Esophagus muscularis mucosa (tissue), 4 donors: ENCODE measurements at regions not wholly inside any gene's neighbourhood (a gene's known extent, or its start where the extent isn't known, plus 50 kb on each side); places are given as distances from the start of the nearest gene placed in this dataset.

Experiments used
- DNase-seq: peaks from one replicate; pipeline ENCODE4 v3.0.0-alpha.2; 2017; ENCODE audit errors: extremely low spot score
- H3K27ac ChIP-seq, 4 donors: fragments of 200-600 bp; sonication (generic); replicated peaks in 1 of 4; 1 replicate in 3 of 4; 2 replicates in 1 of 4; pipeline ENCODE4 v1.5.1; 2016 to 2019; ENCODE audit warnings: mild to moderate bottlenecking in 1 of 4
- H3K27me3 ChIP-seq, 4 donors: fragments of 200-600 bp; sonication (generic); one replicate each; pipeline versions ENCODE4 v1.5.1 to v1.6.0; 2016 to 2019
- H3K36me3 ChIP-seq, 4 donors: fragments of 200-600 bp; sonication (generic); one replicate each; pipeline ENCODE4 v1.5.1; 2016 to 2019
- H3K4me1 ChIP-seq, 4 donors: fragments of 200-600 bp; sonication (generic); one replicate each; pipeline ENCODE4 v1.5.1; 2016 to 2019
- H3K4me3 ChIP-seq, 4 donors: fragments of 200-600 bp; sonication (generic); 1 replicate in 2 of 4; 2 replicates in 2 of 4; pipeline ENCODE4 v1.5.1; 2016 to 2019; ENCODE audit warnings: mild to moderate bottlenecking in 4 of 4, moderate library complexity in 1 of 4
- H3K9me3 ChIP-seq, 4 donors: fragments of 200-600 bp; sonication (generic); 1 replicate in 3 of 4; 2 replicates in 1 of 4; pipeline ENCODE4 v1.5.1; 2016 to 2019
- EP300 ChIP-seq: sonication (generic); formaldehyde crosslinking; IDR thresholded peaks from one replicate; pipeline ENCODE4 v1.6.1; 2017; ENCODE audit warnings: antibody characterized with exemption
- POLR2A ChIP-seq: fragments of 450-650 bp; IDR thresholded peaks from one replicate; pipeline ENCODE4 v1.6.1; 2017; ENCODE audit warnings: antibody characterized with exemption, moderate library complexity, mild to moderate bottlenecking, low read depth
- POLR2AphosphoS5 ChIP-seq, 2 donors: sonication (generic); formaldehyde crosslinking; IDR thresholded peaks; one replicate each; pipeline ENCODE4 v1.6.1; 2017; ENCODE audit warnings: antibody characterized with exemption in 2 of 2
- WGBS: methylation state at CpG from one replicate; pipeline ENCODE4 v1.1.5; 2018; 5-methylcytosine and 5-hydroxymethylcytosine counted together
- intact Hi-C: fragments of 100-400 bp; cut with DNase I; formaldehyde crosslinking; loops from one replicate; pipeline ENCODE4 v1.15.1; 2023
- TF ChIP-seq, protein P1 (sequence below), 3 experiments: fragments of 200-600 bp in 2 of 3; fragments of 450-650 bp in 1 of 3; sonication (generic) in 2 of 3; IDR thresholded peaks; one replicate each; pipeline ENCODE4 v1.5.1; 2017 to 2019; ENCODE audit warnings: antibody characterized with exemption in 3 of 3, mild to moderate bottlenecking in 2 of 3, moderate library complexity in 1 of 3

DNA sequence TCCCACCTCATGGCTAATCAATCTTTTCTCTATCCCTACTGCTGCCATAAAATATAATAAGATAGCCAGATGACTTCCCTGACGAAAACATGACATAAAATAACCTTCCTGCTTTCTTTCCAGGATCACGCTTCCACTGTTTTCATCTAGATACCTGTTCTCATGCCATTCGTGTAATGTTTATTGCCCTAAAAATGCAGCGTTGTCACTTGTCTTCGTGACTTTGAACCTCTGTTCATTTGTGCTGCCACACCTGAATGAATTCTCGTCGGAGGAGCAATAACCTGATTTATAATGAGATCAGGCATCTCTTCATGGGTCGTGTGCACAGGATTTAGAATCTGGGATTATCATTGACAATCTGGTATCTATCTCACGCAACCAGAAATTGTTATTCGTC is 1401.9 kb downstream of the CDH11 start:
- no peak for DNase-seq
- 89% methylated on average over 10 of the region's 10 CpGs for WGBS
- no peak overlapping the region for H3K27ac ChIP-seq
- no peaks in the 10 kb centered on the region for H3K27me3 ChIP-seq
- H3K9me3 ChIP-seq = no peaks in the 10 kb centered on the region
- H3K36me3 ChIP-seq = no peaks in the 10 kb centered on the region
- intact Hi-C loops = no loop called here
- TF ChIP-seq, protein P1, sequence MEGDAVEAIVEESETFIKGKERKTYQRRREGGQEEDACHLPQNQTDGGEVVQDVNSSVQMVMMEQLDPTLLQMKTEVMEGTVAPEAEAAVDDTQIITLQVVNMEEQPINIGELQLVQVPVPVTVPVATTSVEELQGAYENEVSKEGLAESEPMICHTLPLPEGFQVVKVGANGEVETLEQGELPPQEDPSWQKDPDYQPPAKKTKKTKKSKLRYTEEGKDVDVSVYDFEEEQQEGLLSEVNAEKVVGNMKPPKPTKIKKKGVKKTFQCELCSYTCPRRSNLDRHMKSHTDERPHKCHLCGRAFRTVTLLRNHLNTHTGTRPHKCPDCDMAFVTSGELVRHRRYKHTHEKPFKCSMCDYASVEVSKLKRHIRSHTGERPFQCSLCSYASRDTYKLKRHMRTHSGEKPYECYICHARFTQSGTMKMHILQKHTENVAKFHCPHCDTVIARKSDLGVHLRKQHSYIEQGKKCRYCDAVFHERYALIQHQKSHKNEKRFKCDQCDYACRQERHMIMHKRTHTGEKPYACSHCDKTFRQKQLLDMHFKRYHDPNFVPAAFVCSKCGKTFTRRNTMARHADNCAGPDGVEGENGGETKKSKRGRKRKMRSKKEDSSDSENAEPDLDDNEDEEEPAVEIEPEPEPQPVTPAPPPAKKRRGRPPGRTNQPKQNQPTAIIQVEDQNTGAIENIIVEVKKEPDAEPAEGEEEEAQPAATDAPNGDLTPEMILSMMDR (IDR thresholded peaks at IDR 0.05) = no peak
- no peak for TF ChIP-seq POLR2A
- no peak for TF ChIP-seq POLR2AphosphoS5 (IDR thresholded peaks at IDR 0.05)
- no peak for TF ChIP-seq EP300
- no peaks in the 10 kb centered on the region for H3K4me1 ChIP-seq
- H3K4me3 ChIP-seq = no peak overlapping the region

DNA sequence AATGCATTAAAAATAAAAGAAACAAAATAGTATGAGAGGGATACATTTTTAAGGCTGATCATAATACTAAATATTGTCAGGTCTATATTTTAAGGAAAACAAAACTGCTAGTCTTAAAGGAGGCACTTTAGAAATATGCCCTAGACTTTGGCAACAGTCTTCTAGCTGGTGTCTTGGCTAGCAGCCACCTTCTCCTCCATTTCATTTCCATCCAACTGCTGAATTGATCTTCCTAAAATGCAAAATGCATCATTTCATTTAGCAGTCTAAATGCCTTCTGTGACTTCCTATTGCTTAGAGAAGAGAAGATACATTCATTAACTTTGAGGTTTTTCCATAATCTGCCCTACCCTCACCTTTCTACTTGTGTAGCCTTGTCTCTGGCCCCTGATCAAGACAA is 1404.1 kb downstream of the CDH11 start:
- Histone ChIP-seq H3K27ac (no peak overlapping the region), H3K4me3 (no peak overlapping the region), H3K36me3 (no peaks in the 10 kb centered on the region), H3K27me3 (no peaks in the 10 kb centered on the region), H3K4me1 (no peaks in the 10 kb centered on the region), H3K9me3 (no peaks in the 10 kb centered on the region)
- intact Hi-C loops = no loop called here
- TF ChIP-seq, protein P1 (IDR thresholded peaks at IDR 0.05) = no peak
- TF ChIP-seq EP300 (no peak), POLR2AphosphoS5 (IDR thresholded peaks at IDR 0.05) (no peak), POLR2A (no peak)
- no peak for DNase-seq

DNA sequence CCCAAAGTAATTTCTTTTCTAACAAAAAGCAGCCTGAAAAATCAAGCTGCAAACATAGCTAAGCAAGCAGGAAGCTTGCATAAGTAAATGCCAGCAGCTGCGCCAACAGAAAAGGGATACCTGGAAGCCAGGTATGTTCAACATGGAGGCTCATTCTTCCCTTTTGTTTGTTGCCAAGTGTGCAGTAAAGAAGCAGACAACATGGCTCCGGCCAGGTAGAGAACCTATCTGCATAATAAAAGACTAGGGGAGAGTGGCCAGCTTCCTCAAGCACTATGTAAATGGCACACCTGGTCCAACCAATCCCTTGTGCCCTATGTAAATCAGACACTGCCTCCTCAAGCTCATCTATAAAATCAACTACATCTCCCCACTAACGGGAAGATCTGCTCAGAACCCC is 1407.0 kb downstream of the CDH11 start:
- WGBS = 94% methylated on average over 3 of the region's 3 CpGs
- Histone ChIP-seq H3K27me3 (no peaks in the 10 kb centered on the region), H3K27ac (no peak overlapping the region), H3K4me3 (no peak overlapping the region), H3K36me3 (no peaks in the 10 kb centered on the region), H3K9me3 (no peaks in the 10 kb centered on the region), H3K4me1 (no peaks in the 10 kb centered on the region)
- no peak for DNase-seq
- intact Hi-C loops = no loop called here
- TF ChIP-seq EP300 = no peak
- no peak for TF ChIP-seq POLR2AphosphoS5 (IDR thresholded peaks at IDR 0.05)
- TF ChIP-seq, protein P1 (IDR thresholded peaks at IDR 0.05) = no peak
- no peak for TF ChIP-seq POLR2A

DNA sequence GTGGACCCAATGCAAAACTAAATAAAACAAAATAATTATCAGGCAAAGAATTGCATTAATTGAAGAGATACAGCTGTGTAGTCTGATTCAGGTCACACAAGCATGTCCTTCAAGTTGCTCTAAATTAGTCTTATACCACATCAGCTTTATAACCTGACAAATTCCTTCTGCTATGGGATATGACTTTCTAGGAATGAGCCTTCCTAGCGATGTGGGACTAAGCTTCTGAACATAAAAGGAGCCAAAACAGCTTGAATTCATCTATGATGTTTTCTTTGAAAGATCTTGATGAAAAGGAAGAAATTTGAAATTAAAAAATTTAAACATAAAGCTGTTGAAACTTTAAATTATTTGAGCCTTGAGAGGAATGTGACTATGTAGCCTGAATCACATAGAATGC is 1409.1 kb downstream of the CDH11 start:
- no peak for DNase-seq
- no peak overlapping the region for H3K4me3 ChIP-seq
- no peak overlapping the region for H3K27ac ChIP-seq
- H3K27me3 ChIP-seq = no peaks in the 10 kb centered on the region
- H3K36me3 ChIP-seq = no peaks in the 10 kb centered on the region
- H3K4me1 ChIP-seq = no peaks in the 10 kb centered on the region
- 87% methylated on average over 1 of the region's 1 CpG for WGBS
- TF ChIP-seq POLR2AphosphoS5 (IDR thresholded peaks at IDR 0.05) = no peak
- no peak for TF ChIP-seq EP300
- no peak for TF ChIP-seq POLR2A
- TF ChIP-seq, protein P1 (IDR thresholded peaks at IDR 0.05) = no peak
- no peaks in the 10 kb centered on the region for H3K9me3 ChIP-seq
- intact Hi-C loops = no loop called here

DNA sequence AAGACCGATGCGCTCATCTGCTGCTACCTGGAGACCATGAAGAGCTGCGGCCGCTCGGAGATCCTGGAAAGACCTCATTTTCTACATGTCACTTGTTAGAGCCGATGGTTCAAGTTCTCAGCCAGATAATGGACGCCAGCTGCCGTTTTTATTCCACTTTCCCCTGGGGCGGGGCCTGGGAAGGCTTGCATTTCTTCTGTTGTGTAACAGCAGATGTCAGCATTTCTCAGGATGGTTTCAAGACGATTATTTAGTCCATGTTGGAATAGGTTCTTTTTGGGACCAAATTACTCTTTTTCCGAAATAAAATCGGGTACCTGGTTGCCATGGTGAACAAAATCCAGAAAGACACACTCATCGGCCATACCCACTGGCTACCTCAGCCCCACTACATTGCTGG is 1418.3 kb downstream of the CDH11 start:
- H3K36me3 ChIP-seq = no peaks in the 10 kb centered on the region
- no peaks in the 10 kb centered on the region for H3K4me1 ChIP-seq
- intact Hi-C loops = no loop called here
- no peak overlapping the region for H3K27ac ChIP-seq
- 90% methylated on average over 13 of the region's 13 CpGs for WGBS
- DNase-seq = no peak
- no peaks in the 10 kb centered on the region for H3K27me3 ChIP-seq
- H3K4me3 ChIP-seq = no peak overlapping the region
- no peak for TF ChIP-seq POLR2A
- no peak for TF ChIP-seq POLR2AphosphoS5 (IDR thresholded peaks at IDR 0.05)
- TF ChIP-seq, protein P1 (IDR thresholded peaks at IDR 0.05) = no peak
- no peak for TF ChIP-seq EP300
- no peaks in the 10 kb centered on the region for H3K9me3 ChIP-seq
